Fibroblast of villous mesenchyme (primary cell): ENCODE measurements at regions not wholly inside any gene's neighbourhood (a gene's known extent, or its start where the extent isn't known, plus 50 kb on each side); places are given as distances from the start of the nearest gene placed in this dataset.

Source experiments
- DNase-seq: peaks from one replicate; pipeline ENCODE4 v3.0.0-alpha.2; 2010; ENCODE audit warnings: low read depth
- H3K4me3 ChIP-seq: 2 replicates; pipeline ENCODE4 v1.5.1; 2011; ENCODE audit warnings: low read depth, mild to moderate bottlenecking, low read length
- TF ChIP-seq, protein P1 (sequence below): IDR thresholded peaks from 2 replicates; pipeline ENCODE4 v1.5.1; 2012; ENCODE audit warnings: low read depth, mild to moderate bottlenecking, low read length; ENCODE audit not compliant: insufficient read depth

DNA sequence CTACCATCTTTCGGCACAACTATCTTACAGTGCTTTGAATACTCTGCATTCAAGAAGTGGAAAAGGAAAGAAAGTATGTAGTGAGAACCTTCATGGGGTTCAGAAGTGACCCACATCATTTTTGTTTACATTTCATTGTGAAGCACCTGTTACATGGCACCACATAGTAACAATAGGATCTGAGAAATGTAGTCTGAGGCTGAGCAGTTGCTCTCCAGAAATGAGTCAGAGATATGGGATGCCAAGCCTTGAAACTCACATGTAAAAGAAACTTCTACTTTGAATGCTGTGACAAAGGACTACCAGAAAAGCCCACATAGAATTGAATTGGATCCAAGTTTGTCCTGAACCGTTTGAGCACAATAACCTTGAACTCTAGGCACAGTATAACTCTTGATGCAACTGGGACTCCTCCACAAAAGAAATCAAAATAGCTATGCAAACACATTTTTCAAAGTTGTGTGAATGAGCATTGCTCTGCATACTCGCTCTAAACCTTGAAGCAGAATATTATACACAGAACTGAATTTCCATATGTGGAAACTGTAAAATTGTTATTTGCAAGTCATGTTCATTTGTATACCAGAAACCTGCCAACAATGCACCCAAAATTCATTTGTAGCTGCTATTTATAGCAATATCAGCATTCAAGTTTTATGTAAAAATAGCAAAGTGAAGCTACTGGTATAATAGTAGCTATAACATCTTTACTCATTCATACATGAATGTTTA lies 400.9 kb upstream of the POU3F2 start:
- TF ChIP-seq, protein P1, sequence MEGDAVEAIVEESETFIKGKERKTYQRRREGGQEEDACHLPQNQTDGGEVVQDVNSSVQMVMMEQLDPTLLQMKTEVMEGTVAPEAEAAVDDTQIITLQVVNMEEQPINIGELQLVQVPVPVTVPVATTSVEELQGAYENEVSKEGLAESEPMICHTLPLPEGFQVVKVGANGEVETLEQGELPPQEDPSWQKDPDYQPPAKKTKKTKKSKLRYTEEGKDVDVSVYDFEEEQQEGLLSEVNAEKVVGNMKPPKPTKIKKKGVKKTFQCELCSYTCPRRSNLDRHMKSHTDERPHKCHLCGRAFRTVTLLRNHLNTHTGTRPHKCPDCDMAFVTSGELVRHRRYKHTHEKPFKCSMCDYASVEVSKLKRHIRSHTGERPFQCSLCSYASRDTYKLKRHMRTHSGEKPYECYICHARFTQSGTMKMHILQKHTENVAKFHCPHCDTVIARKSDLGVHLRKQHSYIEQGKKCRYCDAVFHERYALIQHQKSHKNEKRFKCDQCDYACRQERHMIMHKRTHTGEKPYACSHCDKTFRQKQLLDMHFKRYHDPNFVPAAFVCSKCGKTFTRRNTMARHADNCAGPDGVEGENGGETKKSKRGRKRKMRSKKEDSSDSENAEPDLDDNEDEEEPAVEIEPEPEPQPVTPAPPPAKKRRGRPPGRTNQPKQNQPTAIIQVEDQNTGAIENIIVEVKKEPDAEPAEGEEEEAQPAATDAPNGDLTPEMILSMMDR: no peak

DNA sequence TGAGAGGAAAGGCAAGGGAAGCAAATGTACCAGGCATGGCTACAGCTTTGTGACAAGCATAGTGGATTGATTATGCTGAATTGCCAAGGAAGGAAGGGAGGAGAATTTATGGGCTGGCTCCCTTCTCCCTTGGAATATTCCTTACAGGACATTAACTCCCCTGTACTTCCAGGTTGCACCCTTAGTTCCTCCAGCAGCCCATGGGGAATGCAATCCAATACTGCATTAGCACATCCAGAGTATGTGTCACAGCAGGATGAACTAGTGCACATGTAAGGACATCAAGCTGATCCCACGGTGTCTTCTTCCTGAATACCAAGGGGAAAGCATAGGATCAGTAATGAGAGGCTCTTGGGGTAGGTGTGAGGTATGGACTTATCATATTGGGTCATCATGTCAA lies 390.7 kb upstream of the POU3F2 start:
- H3K4me3 ChIP-seq: no peak overlapping the region
- DNase-seq: no peak
- TF ChIP-seq, protein P1: no peak

More for the DNA sequence above, 400.9 kb upstream of the POU3F2 start:
- DNase-seq: no peak
- H3K4me3 ChIP-seq: no peak overlapping the region

DNA sequence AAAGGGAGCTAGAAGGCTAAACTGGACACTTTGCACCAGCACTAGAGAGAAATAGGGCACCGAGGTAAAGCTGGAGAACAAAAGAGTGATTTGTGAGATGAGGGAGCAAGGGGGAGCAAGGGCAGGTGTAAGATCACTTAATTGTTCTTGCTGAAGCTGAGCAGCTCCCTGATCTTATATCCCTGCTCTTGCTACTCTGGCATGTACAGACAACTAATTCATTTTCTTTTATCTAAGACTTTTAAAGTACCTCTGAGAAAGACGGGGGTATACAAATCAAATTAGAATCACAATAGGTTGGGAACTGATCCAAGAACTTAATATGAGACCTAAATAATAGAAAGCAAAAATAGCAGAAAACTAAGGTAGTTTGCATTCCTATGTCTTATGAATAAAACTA lies 381.7 kb upstream of the POU3F2 start:
- TF ChIP-seq, protein P1: no peak
- H3K4me3 ChIP-seq: no peak overlapping the region
- no peak for DNase-seq

DNA sequence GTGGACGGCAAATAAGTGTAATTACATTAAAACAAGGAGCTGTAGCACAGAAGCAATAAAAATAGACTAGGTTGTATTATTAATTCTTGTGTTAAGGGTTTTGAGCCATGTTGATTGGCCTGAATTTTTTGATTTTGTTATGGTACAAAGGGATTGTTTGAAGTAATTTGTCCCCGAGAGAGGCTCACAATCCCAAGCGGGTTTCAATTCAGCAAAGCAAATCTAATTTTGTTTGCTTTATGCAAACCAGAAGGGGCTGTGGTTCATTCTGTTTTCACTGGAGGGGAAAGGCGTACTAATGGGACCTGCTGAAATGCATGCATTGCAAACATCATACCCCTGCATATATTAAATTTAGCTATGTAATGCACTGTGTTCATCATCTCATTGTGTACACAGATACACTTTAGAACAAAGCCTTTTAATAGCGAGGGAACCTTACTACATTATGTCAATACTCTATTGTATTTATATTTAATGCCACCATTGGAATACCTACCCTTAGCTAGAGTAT lies 379.5 kb upstream of the POU3F2 start:
- DNase-seq: no peak
- TF ChIP-seq, protein P1: no peak
- no peak overlapping the region for H3K4me3 ChIP-seq

DNA sequence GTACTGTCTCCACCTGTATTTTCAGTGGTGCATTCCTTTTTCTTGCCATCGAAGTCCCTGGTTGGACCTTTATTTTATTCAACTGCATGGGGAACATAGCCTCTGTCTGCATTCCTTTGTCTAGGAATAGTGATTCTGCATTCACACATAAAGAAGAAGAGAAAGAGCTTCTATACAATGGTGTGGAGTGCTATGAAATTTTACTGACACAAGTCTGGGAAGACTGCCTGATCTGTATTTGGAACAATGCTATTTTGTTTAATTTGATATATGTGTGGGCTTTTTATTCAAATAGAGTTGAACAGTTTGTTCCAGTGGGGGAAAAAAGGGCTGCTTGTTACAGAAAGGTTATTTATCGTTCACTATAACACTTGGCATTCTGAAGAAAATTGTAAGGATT lies 375.7 kb upstream of the POU3F2 start:
- H3K4me3 ChIP-seq: no peak overlapping the region
- DNase-seq: no peak
- TF ChIP-seq, protein P1: no peak

DNA sequence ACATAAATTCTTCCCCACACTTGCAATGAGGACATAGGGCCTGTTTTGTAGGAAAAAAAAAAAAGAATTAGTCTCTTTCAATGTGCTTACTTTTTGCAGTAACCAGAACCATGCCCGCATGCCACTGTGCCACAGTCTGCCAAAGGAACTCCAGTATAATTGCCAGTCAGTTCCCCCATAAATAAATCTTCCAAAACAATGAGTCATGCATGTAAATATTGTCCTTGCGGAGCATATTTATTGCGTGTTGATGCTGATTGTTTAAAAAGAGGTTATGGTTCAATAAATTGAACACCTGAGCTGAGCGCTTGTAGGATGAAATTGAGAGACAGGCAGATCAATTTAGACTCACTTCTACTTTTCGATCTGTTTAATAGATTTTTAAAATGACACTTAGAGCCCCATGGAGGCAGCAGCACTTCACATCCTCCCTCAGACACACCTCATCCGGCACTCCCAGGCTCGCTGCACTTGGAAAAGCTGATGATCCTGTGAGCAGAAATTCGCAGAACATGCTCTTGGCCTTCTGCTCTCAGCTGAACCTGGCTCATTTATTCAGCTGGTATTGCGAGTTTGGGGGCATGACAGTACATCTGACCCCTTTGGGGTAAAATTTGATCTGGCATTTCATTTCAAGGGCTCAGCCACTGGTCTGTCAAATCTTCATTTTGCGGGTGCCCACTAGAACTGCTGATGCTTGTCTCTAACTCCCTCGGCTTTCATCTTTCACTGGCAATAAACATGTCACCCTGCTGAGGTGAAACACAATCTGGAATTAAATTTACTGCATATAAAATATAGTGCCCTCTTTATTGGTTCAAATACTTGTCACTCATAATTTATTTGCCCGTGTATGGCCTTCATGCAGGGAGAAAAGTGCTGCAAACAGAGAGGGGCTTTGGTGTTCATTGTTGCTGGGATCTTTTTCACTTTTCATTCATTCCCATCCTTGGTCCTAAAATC lies 371.1 kb upstream of the POU3F2 start:
- TF ChIP-seq, protein P1: no peak
- no peak overlapping the region for H3K4me3 ChIP-seq
- DNase-seq: no peak
